ACC112 (cell line): ENCODE measurements at regions not wholly inside any gene's neighbourhood (a gene's known extent, or its start where the extent isn't known, plus 50 kb on each side); places are given as distances from the start of the nearest gene placed in this dataset.
A peak's percentile ranks its signal among the peaks of the same experiment; 100 is the strongest.

ENCODE experiments used
- H2AFZ ChIP-seq: fragments of 200-600 bp; sonication (generic); one replicate; pipeline ENCODE4 v1.6.0; 2017; ENCODE audit warnings: antibody characterized with exemption, low read length; ENCODE audit not compliant: unreplicated experiment
- H3K27ac ChIP-seq: fragments of 200-600 bp; sonication (generic); 2 replicates; pipeline ENCODE4 v1.5.1; 2014; ENCODE audit warnings: low read depth, mild to moderate bottlenecking, antibody characterized with exemption, low read length, moderate library complexity
- H3K27me3 ChIP-seq: fragments of 200-600 bp; sonication (generic); 2 replicates; pipeline ENCODE4 v1.6.1; 2014; ENCODE audit warnings: mild to moderate bottlenecking, antibody characterized with exemption, low read length, moderate library complexity, mixed read lengths; ENCODE audit not compliant: insufficient read depth
- H3K36me3 ChIP-seq: fragments of 200-600 bp; sonication (generic); 2 replicates; pipeline ENCODE4 v1.6.1; 2016; ENCODE audit warnings: mild to moderate bottlenecking, antibody characterized with exemption, low read length, moderate library complexity, mixed read lengths; ENCODE audit not compliant: insufficient read depth
- H3K4me1 ChIP-seq: fragments of 200-600 bp; sonication (generic); one replicate; pipeline ENCODE4 v1.6.1; 2016; ENCODE audit warnings: low read length, mixed read lengths; ENCODE audit not compliant: insufficient read depth, unreplicated experiment, control insufficient read depth
- H3K4me3 ChIP-seq: fragments of 200-600 bp; sonication (generic); 2 replicates; pipeline ENCODE4 v1.5.1; 2014; ENCODE audit warnings: mild to moderate bottlenecking, low read depth, low read length
- H3K79me2 ChIP-seq: fragments of 200-600 bp; sonication (generic); one replicate; pipeline ENCODE4 v1.6.0; 2016; ENCODE audit warnings: low read length; ENCODE audit not compliant: control insufficient read depth, unreplicated experiment, insufficient read depth

- peaks cover 92% of the 10 kb centered on the region for H3K4me1 ChIP-seq
- peak overlapping the region; percentile 6 for H2AFZ ChIP-seq
- peak overlapping the region; percentile 80 for H3K27ac ChIP-seq
- no peaks in the 10 kb centered on the region for H3K79me2 ChIP-seq
- no peaks in the 10 kb centered on the region for H3K27me3 ChIP-seq
- H3K36me3 ChIP-seq: no peaks in the 10 kb centered on the region
- no peak overlapping the region for H3K4me3 ChIP-seq
Observed at GRCh38 chr12:114918535-114919233, 234.7 kb upstream of the TBX3 start.

GRCh38 chr12:114917953-114918352, 234.0 kb upstream of the TBX3 start:
- H3K79me2 ChIP-seq: no peaks in the 10 kb centered on the region
- H3K27ac ChIP-seq: peak overlapping the region; percentile 80
- H3K27me3 ChIP-seq: no peaks in the 10 kb centered on the region
- no peak overlapping the region for H3K4me3 ChIP-seq
- H3K4me1 ChIP-seq: peaks cover 92% of the 10 kb centered on the region
- no peak overlapping the region for H2AFZ ChIP-seq
- no peaks in the 10 kb centered on the region for H3K36me3 ChIP-seq

- H3K4me3 ChIP-seq: no peak overlapping the region
- no peaks in the 10 kb centered on the region for H3K79me2 ChIP-seq
Observed at GRCh38 chr12:114917307-114917706, 233.3 kb upstream of the TBX3 start.

GRCh38 chr12:114916541-114916940, 232.6 kb upstream of the TBX3 start:
- Histone ChIP-seq H3K4me3 (no peak overlapping the region), H3K79me2 (no peaks in the 10 kb centered on the region), H3K4me1 (peaks cover 80% of the 10 kb centered on the region), H3K27ac (peak overlapping the region; percentile 78), H2AFZ (no peak overlapping the region), H3K27me3 (no peaks in the 10 kb centered on the region), H3K36me3 (no peaks in the 10 kb centered on the region)

More at GRCh38 chr12:114917307-114917706, 233.3 kb upstream of the TBX3 start:
- H3K27ac ChIP-seq: peak overlapping the region; percentile 78; the same call in 1 of the 2 replicates
- no peak overlapping the region for H2AFZ ChIP-seq
- H3K36me3 ChIP-seq: no peaks in the 10 kb centered on the region
- H3K4me1 ChIP-seq: peaks cover 87% of the 10 kb centered on the region
- H3K27me3 ChIP-seq: no peaks in the 10 kb centered on the region

- Histone ChIP-seq H3K79me2 (no peaks in the 10 kb centered on the region), H3K4me1 (peaks cover 75% of the 10 kb centered on the region), H2AFZ (peak overlapping the region; percentile 6), H3K4me3 (no peak overlapping the region), H3K27ac (peak overlapping the region; percentile 78), H3K27me3 (no peaks in the 10 kb centered on the region), H3K36me3 (no peaks in the 10 kb centered on the region)
Observed at GRCh38 chr12:114916124-114916523, 232.1 kb upstream of the TBX3 start.

- peak overlapping the region; percentile 73 for H3K27ac ChIP-seq
- H3K4me3 ChIP-seq: no peak overlapping the region
- H3K4me1 ChIP-seq: peaks cover 55% of the 10 kb centered on the region
- no peaks in the 10 kb centered on the region for H3K79me2 ChIP-seq
- no peaks in the 10 kb centered on the region for H3K36me3 ChIP-seq
- H3K27me3 ChIP-seq: no peaks in the 10 kb centered on the region
- no peak overlapping the region for H2AFZ ChIP-seq
Observed at GRCh38 chr12:114913871-114914801, 230.2 kb upstream of the TBX3 start.

- H3K27me3 ChIP-seq: no peaks in the 10 kb centered on the region
- no peak overlapping the region for H2AFZ ChIP-seq
- no peaks in the 10 kb centered on the region for H3K36me3 ChIP-seq
- H3K4me1 ChIP-seq: peaks cover 43% of the 10 kb centered on the region
- no peak overlapping the region for H3K27ac ChIP-seq
- no peaks in the 10 kb centered on the region for H3K79me2 ChIP-seq
- no peak overlapping the region for H3K4me3 ChIP-seq
Observed at GRCh38 chr12:114912811-114913210, 228.8 kb upstream of the TBX3 start.

GRCh38 chr12:114911196-114911595, 227.2 kb upstream of the TBX3 start:
- H3K36me3 ChIP-seq: no peaks in the 10 kb centered on the region
- no peak overlapping the region for H2AFZ ChIP-seq
- H3K4me1 ChIP-seq: peaks cover 28% of the 10 kb centered on the region
- H3K27me3 ChIP-seq: no peaks in the 10 kb centered on the region
- no peaks in the 10 kb centered on the region for H3K79me2 ChIP-seq
- no peak overlapping the region for H3K4me3 ChIP-seq
- H3K27ac ChIP-seq: no peak overlapping the region

- Histone ChIP-seq H3K4me1 (peaks cover 9% of the 10 kb centered on the region), H3K4me3 (no peak overlapping the region), H3K27me3 (no peaks in the 10 kb centered on the region), H2AFZ (no peak overlapping the region), H3K36me3 (no peaks in the 10 kb centered on the region), H3K79me2 (no peaks in the 10 kb centered on the region), H3K27ac (peak overlapping the region; percentile 40; the same call in 1 of the 2 replicates)
Observed at GRCh38 chr12:114904254-114905003, 220.5 kb upstream of the TBX3 start.

- Histone ChIP-seq H3K27me3 (no peaks in the 10 kb centered on the region), H3K4me3 (peak overlapping the region; percentile 35; the same call in 1 of the 2 replicates)
Observed at GRCh38 chr12:114903083-114903691, 219.2 kb upstream of the TBX3 start.

More at GRCh38 chr12:114903083-114903691, 219.2 kb upstream of the TBX3 start:
- H3K79me2 ChIP-seq: no peaks in the 10 kb centered on the region
- H2AFZ ChIP-seq: peak overlapping the region; percentile 47
- peak overlapping the region; percentile 65 for H3K27ac ChIP-seq
- H3K36me3 ChIP-seq: no peaks in the 10 kb centered on the region
- peaks cover 9% of the 10 kb centered on the region for H3K4me1 ChIP-seq
